Breast epithelium (tissue), 3 donors: ENCODE measurements at regions not wholly inside any gene's neighbourhood (a gene's known extent, or its start where the extent isn't known, plus 50 kb on each side); places are given as distances from the start of the nearest gene placed in this dataset.

Experiments used
- CTCF ChIP-seq, 3 donors: fragments of 450-650 bp; IDR thresholded peaks; one replicate each; pipeline ENCODE4 v1.5.1; 2016 to 2017; ENCODE audit warnings: antibody characterized with exemption in 3 of 3, mild to moderate bottlenecking in 3 of 3, moderate library complexity in 3 of 3
- POLR2A ChIP-seq: fragments of 450-650 bp; IDR thresholded peaks from one replicate; pipeline ENCODE4 v1.6.1; 2016; ENCODE audit warnings: antibody characterized with exemption, mild to moderate bottlenecking, moderate library complexity
- POLR2AphosphoS5 ChIP-seq, 3 donors: sonication (generic); formaldehyde crosslinking; IDR thresholded peaks; one replicate each; pipeline ENCODE4 v1.6.1; 2017; ENCODE audit warnings: antibody characterized with exemption in 3 of 3

DNA sequence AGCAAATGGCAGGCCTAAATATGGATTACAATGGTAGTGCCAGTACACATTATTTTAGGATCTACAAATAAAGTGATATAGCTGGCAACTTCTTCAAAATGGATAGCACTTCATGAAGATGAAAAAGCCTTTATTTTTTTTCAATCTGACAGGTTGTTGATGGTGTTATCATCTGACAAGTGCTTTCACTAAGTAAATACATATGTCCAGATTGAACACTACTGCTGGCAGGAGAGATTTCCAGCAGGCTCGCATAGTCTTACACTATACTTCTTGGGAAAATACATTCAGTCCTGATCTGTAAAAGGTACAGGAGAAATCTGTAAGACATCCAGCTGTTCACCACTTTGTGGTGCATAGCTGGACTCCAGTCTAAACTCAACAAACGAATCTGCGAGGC, 50.9 kb upstream of the ALCAM start:
- TF ChIP-seq CTCF (IDR thresholded peaks at IDR 0.05) (no peak), POLR2A (no peak), POLR2AphosphoS5 (IDR thresholded peaks at IDR 0.05) (no peak)
